Lower leg skin (tissue), 3 donors: ENCODE measurements at regions not wholly inside any gene's neighbourhood (a gene's known extent, or its start where the extent isn't known, plus 50 kb on each side); places are given as distances from the start of the nearest gene placed in this dataset.

ENCODE experiments used
- CTCF ChIP-seq, 3 donors: fragments of 450-650 bp; IDR thresholded peaks; one replicate each; pipeline ENCODE4 v1.5.1; 2016; ENCODE audit warnings: antibody characterized with exemption in 3 of 3, mild to moderate bottlenecking in 3 of 3, moderate library complexity in 2 of 3
- POLR2A ChIP-seq, 2 donors: fragments of 450-650 bp; IDR thresholded peaks; one replicate each; pipeline ENCODE4 v1.6.1; 2016 to 2017; ENCODE audit warnings: antibody characterized with exemption in 2 of 2, mild to moderate bottlenecking in 1 of 2, moderate library complexity in 1 of 2

- TF ChIP-seq POLR2A (IDR thresholded peaks at IDR 0.05) (no peak), CTCF (IDR thresholded peaks at IDR 0.05) (no peak)
Measured at GRCh38 chr9:89872426-89872912, 267.7 kb downstream of the GADD45G start.
